ENCODE measurements at regions not wholly inside any gene's neighbourhood (a gene's known extent, or its start where the extent isn't known, plus 50 kb on each side); places are given as distances from the start of the nearest gene placed in this dataset.

- TF ChIP-seq CTCF (conservative IDR thresholded peaks at IDR 0.05; ENCODE audit: low read length), result no peak
- no peak for TF ChIP-seq EZH2phosphoT487 (IDR thresholded peaks at IDR 0.05; ENCODE audit: borderline replicate concordance, low read depth, low read length)
Observed at GRCh38 chr18:53947092-53947640, 277.3 kb downstream of the MBD2 start.
